ENCODE measurements at regions not wholly inside any gene's neighbourhood (a gene's known extent, or its start where the extent isn't known, plus 50 kb on each side); places are given as distances from the start of the nearest gene placed in this dataset.
A peak's percentile ranks its signal among the peaks of the same experiment; 100 is the strongest.

DNA sequence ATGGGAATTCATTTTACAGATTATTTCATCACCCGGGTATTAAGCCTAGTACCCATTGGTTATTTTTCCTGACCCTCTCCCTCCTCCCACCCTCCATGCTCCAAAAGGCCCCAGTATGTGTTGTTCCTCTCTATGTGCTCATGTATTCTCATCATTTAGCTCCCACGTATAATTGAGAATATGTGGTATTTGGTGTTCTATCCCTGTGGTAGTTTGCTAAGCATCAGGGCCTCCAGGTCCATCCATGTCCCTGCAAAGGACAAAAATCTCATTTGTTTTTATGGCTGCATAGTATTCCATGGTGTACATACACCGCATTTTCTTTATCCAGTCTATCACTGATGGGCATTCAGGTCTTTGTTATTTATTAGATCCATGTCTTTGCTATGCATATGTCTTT lies 894.1 kb upstream of the MIR17HG start:
- TF ChIP-seq, protein P1, sequence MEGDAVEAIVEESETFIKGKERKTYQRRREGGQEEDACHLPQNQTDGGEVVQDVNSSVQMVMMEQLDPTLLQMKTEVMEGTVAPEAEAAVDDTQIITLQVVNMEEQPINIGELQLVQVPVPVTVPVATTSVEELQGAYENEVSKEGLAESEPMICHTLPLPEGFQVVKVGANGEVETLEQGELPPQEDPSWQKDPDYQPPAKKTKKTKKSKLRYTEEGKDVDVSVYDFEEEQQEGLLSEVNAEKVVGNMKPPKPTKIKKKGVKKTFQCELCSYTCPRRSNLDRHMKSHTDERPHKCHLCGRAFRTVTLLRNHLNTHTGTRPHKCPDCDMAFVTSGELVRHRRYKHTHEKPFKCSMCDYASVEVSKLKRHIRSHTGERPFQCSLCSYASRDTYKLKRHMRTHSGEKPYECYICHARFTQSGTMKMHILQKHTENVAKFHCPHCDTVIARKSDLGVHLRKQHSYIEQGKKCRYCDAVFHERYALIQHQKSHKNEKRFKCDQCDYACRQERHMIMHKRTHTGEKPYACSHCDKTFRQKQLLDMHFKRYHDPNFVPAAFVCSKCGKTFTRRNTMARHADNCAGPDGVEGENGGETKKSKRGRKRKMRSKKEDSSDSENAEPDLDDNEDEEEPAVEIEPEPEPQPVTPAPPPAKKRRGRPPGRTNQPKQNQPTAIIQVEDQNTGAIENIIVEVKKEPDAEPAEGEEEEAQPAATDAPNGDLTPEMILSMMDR (conservative IDR thresholded peaks at IDR 0.05; ENCODE audit: low read depth, low read length), result no peak

DNA sequence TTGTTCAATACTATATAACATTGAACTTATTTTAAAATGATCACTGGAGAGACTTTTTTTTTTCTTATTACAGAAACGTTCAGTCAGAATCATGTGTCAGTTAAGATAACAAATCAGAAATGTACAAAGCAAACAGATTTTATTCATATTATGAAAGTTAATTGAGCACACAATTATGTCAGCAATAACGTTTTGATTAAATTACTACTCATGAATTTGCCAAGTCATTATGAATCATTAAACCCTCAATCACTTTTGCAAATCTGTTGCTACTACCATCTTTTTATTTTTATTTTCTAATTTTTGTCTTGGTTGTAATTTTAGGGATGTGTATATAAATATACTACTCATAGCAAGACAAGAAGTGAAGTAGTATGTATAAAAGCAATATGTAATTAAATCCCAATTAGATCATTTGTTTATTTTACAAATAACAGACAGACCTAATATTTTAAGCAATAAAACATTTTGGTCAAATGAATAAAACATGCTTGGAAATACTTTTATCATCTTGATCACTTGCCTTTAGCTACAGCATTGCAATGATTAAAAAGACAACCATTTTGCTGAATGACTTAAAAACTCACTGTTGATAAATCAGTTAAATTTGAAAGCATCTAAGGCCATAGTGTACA lies 893.4 kb upstream of the MIR17HG start:
- no peak overlapping the region for H3K4me3 ChIP-seq (ENCODE audit: low read depth, low read length)
- TF ChIP-seq, protein P1 (conservative IDR thresholded peaks at IDR 0.05; ENCODE audit: low read depth, low read length), result no peak
- no peak for DNase-seq (ENCODE audit: low read depth)

More for the DNA sequence above, 894.1 kb upstream of the MIR17HG start:
- no peak for DNase-seq (ENCODE audit: low read depth)
- H3K4me3 ChIP-seq (ENCODE audit: low read depth, low read length), result no peak overlapping the region

DNA sequence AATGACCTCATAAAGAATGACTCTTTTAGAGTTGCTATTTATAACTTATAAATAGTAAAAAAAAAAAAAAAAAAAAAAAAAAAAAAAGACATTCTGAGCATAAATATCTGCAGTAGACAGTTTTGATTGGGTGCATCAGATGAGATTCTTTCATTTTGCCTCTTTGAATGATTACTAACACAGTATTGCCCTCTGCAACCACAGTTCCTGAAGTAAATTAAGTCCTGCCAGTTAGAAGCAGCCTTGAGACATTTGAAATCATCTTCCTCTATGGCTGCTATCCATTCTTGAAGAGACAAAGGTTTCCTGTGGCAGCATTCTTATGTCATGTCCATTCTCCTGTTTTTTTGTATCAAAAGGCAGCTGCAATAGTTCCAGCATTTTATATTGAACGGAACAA lies 892.4 kb upstream of the MIR17HG start:
- no peak overlapping the region for H3K4me3 ChIP-seq (ENCODE audit: low read depth, low read length)
- TF ChIP-seq, protein P1 (conservative IDR thresholded peaks at IDR 0.05; ENCODE audit: low read depth, low read length), result no peak
- DNase-seq (ENCODE audit: low read depth), result no peak

DNA sequence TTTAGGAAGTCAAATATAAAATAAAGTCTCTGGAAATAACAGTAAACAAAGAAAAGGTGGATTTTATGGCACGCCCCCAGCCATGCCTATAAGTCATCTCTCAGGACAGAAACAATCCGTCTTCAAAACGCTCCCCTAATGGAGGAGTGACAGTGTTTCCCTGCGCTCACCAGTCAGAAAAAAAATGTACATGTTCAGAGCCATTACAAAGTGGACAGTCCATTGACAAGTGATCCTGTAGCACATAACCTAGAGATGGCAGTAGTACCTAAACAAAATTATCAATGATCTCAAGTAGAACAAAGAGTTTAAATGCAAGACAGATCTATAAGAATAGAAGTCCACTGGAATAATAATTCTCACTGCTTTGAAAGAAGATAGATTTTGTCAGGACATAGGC lies 891.7 kb upstream of the MIR17HG start:
- no peak overlapping the region for H3K4me3 ChIP-seq (ENCODE audit: low read depth, low read length)
- TF ChIP-seq, protein P1 (conservative IDR thresholded peaks at IDR 0.05; ENCODE audit: low read depth, low read length), result peak; percentile 21
- no peak for DNase-seq (ENCODE audit: low read depth)

DNA sequence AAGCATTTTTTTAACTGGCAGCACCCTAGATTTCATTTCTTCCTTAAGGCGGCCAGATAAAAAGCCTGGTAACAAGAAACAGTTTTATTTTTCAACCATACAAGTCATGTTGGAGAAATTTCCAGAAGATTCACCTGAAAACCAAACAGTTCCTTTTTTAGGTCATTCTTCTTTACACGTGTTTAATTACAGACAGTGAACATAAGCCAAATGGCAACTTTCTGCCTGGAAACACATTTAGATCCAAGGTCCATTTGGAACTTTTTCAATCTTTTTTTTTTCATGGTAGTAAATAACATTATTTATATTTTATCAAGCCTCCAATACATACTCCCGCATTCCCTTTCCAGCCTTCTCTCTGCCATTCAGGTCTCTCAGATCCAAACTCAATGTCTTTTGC lies 886.1 kb upstream of the MIR17HG start:
- no peak overlapping the region for H3K4me3 ChIP-seq (ENCODE audit: low read depth, low read length)
- DNase-seq (ENCODE audit: low read depth), result no peak
- TF ChIP-seq, protein P1 (conservative IDR thresholded peaks at IDR 0.05; ENCODE audit: low read depth, low read length), result no peak

DNA sequence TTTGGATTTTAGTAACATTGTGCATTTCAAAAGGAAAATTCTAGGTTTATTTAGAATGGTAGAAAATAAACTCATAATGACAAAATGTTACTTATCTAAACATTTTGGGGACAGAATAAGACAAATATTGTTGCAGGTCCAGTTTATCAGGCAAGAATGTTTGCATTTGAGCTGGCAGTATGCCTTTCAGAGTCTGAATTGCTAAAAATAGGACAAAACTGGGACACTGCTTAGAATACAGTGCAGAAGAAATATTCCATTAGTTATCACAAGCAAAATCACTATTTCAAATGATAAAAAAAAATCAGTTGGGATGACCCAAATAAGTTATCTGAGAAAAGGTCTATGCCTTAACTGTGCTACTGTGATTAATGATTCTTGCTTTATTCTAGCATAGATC lies 870.3 kb upstream of the MIR17HG start:
- TF ChIP-seq, protein P1 (conservative IDR thresholded peaks at IDR 0.05; ENCODE audit: low read depth, low read length), result no peak
- H3K4me3 ChIP-seq (ENCODE audit: low read depth, low read length), result no peak overlapping the region
- no peak for DNase-seq (ENCODE audit: low read depth)

DNA sequence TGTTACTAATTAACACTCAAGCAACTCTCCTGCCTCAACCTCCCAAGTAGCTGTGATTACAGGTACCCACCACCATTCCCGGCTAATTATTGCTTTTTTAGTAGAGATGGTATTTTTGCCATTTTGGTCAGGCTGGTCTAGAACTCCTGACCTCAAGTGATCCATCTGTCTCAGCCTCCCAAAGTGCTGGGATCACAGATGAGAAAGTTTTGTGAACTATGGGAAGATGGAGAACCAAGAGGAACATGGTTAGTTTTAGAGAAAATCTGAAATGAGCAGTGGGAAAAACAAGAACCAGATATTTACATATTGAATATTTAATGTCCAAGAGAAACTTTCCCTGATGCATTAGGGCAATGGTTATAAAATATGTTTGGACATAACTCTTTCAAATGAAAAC lies 863.6 kb upstream of the MIR17HG start:
- no peak overlapping the region for H3K4me3 ChIP-seq (ENCODE audit: low read depth, low read length)
- no peak for DNase-seq (ENCODE audit: low read depth)
- TF ChIP-seq, protein P1 (conservative IDR thresholded peaks at IDR 0.05; ENCODE audit: low read depth, low read length), result no peak

All from epithelial cell of proximal tubule (primary cell).